ENCODE measurements at regions not wholly inside any gene's neighbourhood (a gene's known extent, or its start where the extent isn't known, plus 50 kb on each side); places are given as distances from the start of the nearest gene placed in this dataset.

DNA sequence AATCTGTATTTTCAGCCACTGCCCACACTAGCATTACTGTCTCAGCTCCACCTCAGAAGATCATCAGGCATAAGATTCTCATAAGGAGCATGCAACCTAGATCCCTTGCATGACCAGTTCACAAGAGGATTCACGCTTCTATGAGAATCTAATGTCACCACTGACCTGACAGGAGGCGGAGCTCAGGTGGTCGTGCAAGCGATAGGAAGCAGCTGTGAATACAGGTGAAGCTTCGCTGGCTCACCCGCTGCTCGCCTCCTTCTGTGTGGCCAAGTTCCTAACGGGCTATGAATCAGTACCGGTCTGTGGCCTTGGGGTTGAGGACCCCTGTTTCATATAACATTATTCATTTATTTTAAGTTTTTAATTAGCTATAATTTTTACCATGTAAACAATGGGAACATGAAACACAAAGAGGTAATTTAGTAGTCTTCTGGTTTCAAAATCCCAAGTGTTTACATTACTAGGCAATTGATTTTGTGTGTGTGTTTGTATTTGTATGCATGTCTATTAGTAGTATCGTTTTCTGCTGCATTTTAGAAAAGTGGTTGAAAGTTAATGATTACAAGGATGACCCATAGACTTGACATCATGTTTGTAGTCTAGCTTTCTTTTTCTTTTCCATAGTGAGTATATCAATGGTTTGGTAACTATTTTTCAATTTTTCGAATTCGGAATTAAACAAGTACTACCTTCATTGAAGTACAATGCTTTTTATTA, 159.4 kb downstream of the TENT4A start:
- no peak for DNase-seq

GRCh38 chr5:6873359-6873758, 160.1 kb downstream of the TENT4A start:
- no peak for DNase-seq

- no peak for DNase-seq
Observed at GRCh38 chr5:6875376-6875775, 162.1 kb downstream of the TENT4A start.

GRCh38 chr5:6877986-6878828, 165.0 kb downstream of the TENT4A start:
- DNase-seq: no peak

DNA sequence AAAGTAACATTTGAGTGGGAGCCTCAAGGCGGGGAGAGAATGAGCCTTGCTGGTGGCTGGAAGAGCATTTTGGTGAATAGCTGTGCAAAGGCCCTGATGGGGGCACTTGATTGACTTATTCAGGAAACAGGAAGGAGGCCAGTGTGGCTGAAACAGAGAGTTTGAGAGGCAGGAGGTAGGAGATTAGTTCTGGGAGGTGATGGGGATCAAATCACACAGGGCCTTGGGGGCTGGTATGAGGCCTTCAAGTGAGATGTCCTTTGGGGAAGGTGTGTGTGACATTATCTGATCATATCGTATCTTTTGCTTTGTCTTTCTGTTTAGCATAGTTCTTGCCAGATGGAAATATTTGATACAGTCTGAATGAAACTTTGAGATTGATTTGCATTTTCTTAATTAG, 172.3 kb downstream of the TENT4A start:
- DNase-seq: peak in 1 of 5 experiments; percentile 12

DNA sequence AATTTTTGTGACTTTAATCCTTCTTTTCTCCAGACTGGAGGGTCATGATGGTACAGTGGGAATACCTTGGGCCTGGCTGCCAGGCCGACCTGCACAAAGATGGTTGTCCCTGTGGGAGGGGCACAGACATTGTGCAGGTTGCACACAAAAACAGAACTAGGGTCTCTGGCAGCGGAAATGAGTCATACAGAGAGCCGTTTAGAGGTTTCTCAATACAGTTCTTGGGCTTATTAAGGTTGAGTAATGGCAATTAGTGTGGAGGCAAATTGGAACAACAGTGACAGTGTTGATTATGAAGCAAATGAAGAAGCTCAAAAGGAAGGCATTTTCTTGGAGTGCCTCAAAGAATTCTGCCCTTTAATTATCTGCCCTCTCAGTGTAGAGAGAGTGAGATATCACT, 173.6 kb downstream of the TENT4A start:
- DNase-seq: peak in 1 of 5 experiments; percentile 35

GRCh38 chr5:6889030-6889429, 175.8 kb downstream of the TENT4A start:
- no peak for DNase-seq

DNA sequence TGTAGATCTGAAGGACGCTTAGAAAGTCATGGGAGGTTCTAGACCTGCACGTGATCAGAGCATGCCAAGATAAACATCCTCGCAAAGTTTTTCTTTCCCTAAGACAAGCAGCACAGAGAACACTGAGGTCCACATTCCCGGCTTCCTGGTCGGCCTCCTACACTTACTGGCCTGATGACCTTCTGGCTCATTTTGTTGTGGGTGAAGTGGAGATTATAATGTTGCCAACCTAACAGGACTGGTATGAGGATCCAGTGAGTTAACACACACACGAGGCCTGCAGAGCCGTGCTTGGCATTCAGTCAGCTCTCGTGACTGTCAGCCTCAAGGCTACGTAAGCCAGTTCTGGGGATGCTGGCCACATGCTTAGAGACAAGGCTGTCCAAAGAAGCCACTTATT, 186.0 kb downstream of the TENT4A start:
- no peak for DNase-seq

GRCh38 chr5:6900247-6901227, 187.3 kb downstream of the TENT4A start:
- DNase-seq: no peak

GRCh38 chr5:6902094-6902493, 188.9 kb downstream of the TENT4A start:
- no peak for DNase-seq

GRCh38 chr5:6902597-6902996, 189.4 kb downstream of the TENT4A start:
- DNase-seq: no peak

- DNase-seq: no peak
Observed at GRCh38 chr5:6903934-6904333, 190.7 kb downstream of the TENT4A start.

- no peak for DNase-seq
Observed at GRCh38 chr5:6904860-6905259, 191.6 kb downstream of the TENT4A start.

- no peak for DNase-seq
Observed at GRCh38 chr5:6905423-6905822, 192.2 kb downstream of the TENT4A start.

- no peak for DNase-seq
Observed at GRCh38 chr5:6905883-6906282, 192.7 kb downstream of the TENT4A start.

DNA sequence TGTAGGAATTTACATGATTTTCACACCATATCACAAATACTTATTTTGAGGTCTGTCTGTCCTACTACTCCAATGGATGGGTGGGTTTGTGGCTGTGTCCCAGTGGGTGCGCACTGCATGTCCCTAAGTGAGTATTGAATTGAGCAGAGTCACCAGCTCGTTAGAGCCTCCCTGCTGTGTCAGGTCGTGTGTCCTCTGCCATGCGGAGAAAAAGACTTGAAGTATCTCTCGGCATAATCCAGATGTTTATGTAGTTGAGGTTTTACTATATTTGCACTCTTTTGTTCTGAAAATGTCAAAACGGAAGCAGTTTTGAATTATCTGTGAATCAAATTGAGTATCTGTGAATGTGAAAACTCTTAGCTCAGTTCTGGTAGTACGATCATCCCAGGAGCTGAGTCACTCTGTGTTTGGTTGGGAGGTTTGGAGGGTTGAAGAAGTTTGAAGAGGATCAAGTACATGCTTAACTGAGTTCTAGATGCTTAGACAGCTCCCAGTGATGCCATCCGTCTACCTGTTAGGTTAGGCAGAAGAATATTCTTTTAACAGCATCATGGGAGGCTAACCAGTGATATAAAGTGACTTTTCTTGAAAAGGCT, 194.2 kb downstream of the TENT4A start:
- peak in 1 of 5 experiments; percentile 16 for DNase-seq

GRCh38 chr5:6909901-6910300, 196.7 kb downstream of the TENT4A start:
- DNase-seq: no peak

DNA sequence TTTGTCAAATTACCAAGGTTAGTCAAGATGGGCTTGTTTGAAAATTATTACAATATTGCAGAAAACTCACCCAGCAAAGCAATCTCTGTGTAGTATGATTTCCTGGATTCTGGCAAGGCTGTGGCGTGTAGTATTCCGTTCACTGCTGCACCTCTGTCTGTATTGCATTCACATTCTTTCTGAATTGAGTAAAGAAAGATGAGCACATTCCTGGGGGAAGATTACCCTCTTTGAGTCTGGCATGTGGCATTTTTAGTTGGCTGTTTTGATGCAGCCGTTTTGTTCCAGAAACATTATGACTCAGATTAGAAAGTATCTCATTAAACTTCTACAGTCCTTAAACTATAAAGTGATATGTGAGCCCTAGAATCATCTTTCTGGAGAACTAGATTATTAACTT, 197.7 kb downstream of the TENT4A start:
- DNase-seq: no peak

DNA sequence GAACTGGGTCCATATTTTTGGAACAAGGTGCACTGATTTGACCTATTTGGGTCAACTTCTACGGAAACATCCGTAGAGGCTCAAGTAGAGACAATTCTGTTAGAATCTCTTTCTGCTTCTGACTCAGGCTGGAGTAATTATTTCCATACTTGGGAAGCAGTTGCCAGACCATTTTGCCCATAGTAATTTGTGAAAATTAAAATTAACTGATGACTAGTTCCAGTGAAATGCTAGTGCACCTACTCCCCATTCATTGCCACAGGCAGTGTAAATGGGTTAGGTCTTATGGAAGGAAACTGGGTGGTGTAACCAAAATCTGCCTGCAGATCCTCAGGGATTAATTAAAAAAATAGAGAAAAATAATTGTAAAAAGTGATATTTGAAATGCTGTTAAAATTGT, 201.1 kb downstream of the TENT4A start:
- no peak for DNase-seq

DNA sequence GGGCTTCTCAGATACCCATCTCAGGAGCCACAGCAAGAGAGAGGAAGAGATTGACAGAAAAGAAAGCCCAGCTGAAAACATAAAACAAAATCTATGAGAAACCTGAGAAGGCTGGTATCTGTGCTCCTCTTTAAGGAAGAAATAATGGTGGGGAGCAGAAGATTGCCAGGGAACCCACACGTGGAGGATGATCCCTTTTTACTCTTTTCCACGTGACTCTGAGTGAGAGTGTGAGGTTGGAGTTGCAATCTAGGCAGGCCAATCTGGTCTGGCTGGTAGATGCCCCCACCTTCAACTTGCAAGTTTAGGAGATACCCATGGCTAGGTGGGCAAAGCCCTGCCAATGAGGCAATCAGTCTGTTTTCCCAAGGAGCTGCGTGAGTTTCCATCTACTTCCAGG, 202.3 kb downstream of the TENT4A start:
- no peak for DNase-seq

GRCh38 chr5:6918255-6918654, 205.0 kb downstream of the TENT4A start:
- DNase-seq: no peak

GRCh38 chr5:6920628-6921256, 207.5 kb downstream of the TENT4A start:
- no peak for DNase-seq
